ENCODE measurements at regions not wholly inside any gene's neighbourhood (a gene's known extent, or its start where the extent isn't known, plus 50 kb on each side); places are given as distances from the start of the nearest gene placed in this dataset.
A peak's percentile ranks its signal among the peaks of the same experiment; 100 is the strongest.

GRCh38 chr7:51518646-51519045 lies 202.0 kb upstream of the COBL start:
- 76 to 83% (median 82%) methylated on average over 4 of the region's 4 CpGs for WGBS, 3 donors
- FAIRE-seq (no peak), DNase-seq (no peak)
- H3K4me1 ChIP-seq (ENCODE audit: control insufficient read depth in 3 of 3, insufficient read depth in 2 of 3, low read depth in 1 of 3, low read length in 2 of 3): no peaks in the 10 kb centered on the region
- H3K27ac ChIP-seq (ENCODE audit: low read depth in 1 of 3, low read length in 2 of 3): no peak overlapping the region
- no peaks in the 10 kb centered on the region for H3K9me3 ChIP-seq (ENCODE audit: control insufficient read depth in 2 of 2, insufficient read depth in 1 of 2, low read depth in 1 of 2, low read length in 1 of 2)
- H3K36me3 ChIP-seq (ENCODE audit: control insufficient read depth in 3 of 3, insufficient read depth in 2 of 3, low read depth in 1 of 3, low read length in 3 of 3): no peaks in the 10 kb centered on the region
- no peak overlapping the region for H3K4me3 ChIP-seq (ENCODE audit: low read depth in 1 of 3, low read length in 3 of 3)
- H3K27me3 ChIP-seq (ENCODE audit: control insufficient read depth in 3 of 3, insufficient read depth in 3 of 3, low read length in 3 of 3): no peaks in the 10 kb centered on the region

GRCh38 chr7:51517187-51517586 lies 200.6 kb upstream of the COBL start:
- no peak overlapping the region for H3K4me3 ChIP-seq (ENCODE audit: low read depth in 1 of 3, low read length in 3 of 3)
- FAIRE-seq (no peak), DNase-seq (no peak)
- 68 to 74% (median 71%) methylated on average over 4 of the region's 4 CpGs for WGBS, 3 donors
- H3K9me3 ChIP-seq (ENCODE audit: control insufficient read depth in 2 of 2, insufficient read depth in 1 of 2, low read depth in 1 of 2, low read length in 1 of 2): no peaks in the 10 kb centered on the region
- H3K4me1 ChIP-seq (ENCODE audit: control insufficient read depth in 3 of 3, insufficient read depth in 2 of 3, low read depth in 1 of 3, low read length in 2 of 3): no peaks in the 10 kb centered on the region
- H3K36me3 ChIP-seq (ENCODE audit: control insufficient read depth in 3 of 3, insufficient read depth in 2 of 3, low read depth in 1 of 3, low read length in 3 of 3): no peaks in the 10 kb centered on the region
- no peaks in the 10 kb centered on the region for H3K27me3 ChIP-seq (ENCODE audit: control insufficient read depth in 3 of 3, insufficient read depth in 3 of 3, low read length in 3 of 3)
- H3K27ac ChIP-seq (ENCODE audit: low read depth in 1 of 3, low read length in 2 of 3): no peak overlapping the region

GRCh38 chr7:51501620-51502019 lies 185.0 kb upstream of the COBL start:
- FAIRE-seq (no peak), DNase-seq (no peak)
- no peak overlapping the region for H3K4me3 ChIP-seq (ENCODE audit: low read depth in 1 of 3, low read length in 3 of 3)
- no peaks in the 10 kb centered on the region for H3K27me3 ChIP-seq (ENCODE audit: control insufficient read depth in 3 of 3, insufficient read depth in 3 of 3, low read length in 3 of 3)
- H3K27ac ChIP-seq (ENCODE audit: low read depth in 1 of 3, low read length in 2 of 3): no peak overlapping the region
- H3K9me3 ChIP-seq (ENCODE audit: control insufficient read depth in 2 of 2, insufficient read depth in 1 of 2, low read depth in 1 of 2, low read length in 1 of 2): no peaks in the 10 kb centered on the region
- H3K36me3 ChIP-seq (ENCODE audit: control insufficient read depth in 3 of 3, insufficient read depth in 2 of 3, low read depth in 1 of 3, low read length in 3 of 3): no peaks in the 10 kb centered on the region
- no peaks in the 10 kb centered on the region for H3K4me1 ChIP-seq (ENCODE audit: control insufficient read depth in 3 of 3, insufficient read depth in 2 of 3, low read depth in 1 of 3, low read length in 2 of 3)
- WGBS, 3 donors: 74 to 79% (median 78%) methylated on average over 5 of the region's 5 CpGs

GRCh38 chr7:51482976-51483375 lies 166.4 kb upstream of the COBL start:
- Histone ChIP-seq H3K27me3 (ENCODE audit: control insufficient read depth in 3 of 3, insufficient read depth in 3 of 3, low read length in 3 of 3) (no peaks in the 10 kb centered on the region), H3K4me1 (ENCODE audit: control insufficient read depth in 3 of 3, insufficient read depth in 2 of 3, low read depth in 1 of 3, low read length in 2 of 3) (no peaks in the 10 kb centered on the region), H3K4me3 (ENCODE audit: low read depth in 1 of 3, low read length in 3 of 3) (no peak overlapping the region), H3K9me3 (ENCODE audit: control insufficient read depth in 2 of 2, insufficient read depth in 1 of 2, low read depth in 1 of 2, low read length in 1 of 2) (no peaks in the 10 kb centered on the region), H3K36me3 (ENCODE audit: control insufficient read depth in 3 of 3, insufficient read depth in 2 of 3, low read depth in 1 of 3, low read length in 3 of 3) (no peaks in the 10 kb centered on the region), H3K27ac (ENCODE audit: low read depth in 1 of 3, low read length in 2 of 3) (no peak overlapping the region)
- no peak for FAIRE-seq
- DNase-seq: no peak
- 80 to 88% (median 87%) methylated on average over 2 of the region's 2 CpGs for WGBS, 3 donors

GRCh38 chr7:51481421-51481820 lies 164.8 kb upstream of the COBL start:
- 76 to 91% (median 83%) methylated on average over 3 of the region's 3 CpGs for WGBS, 3 donors

GRCh38 chr7:51477819-51478218 lies 161.2 kb upstream of the COBL start:
- Histone ChIP-seq H3K27ac (ENCODE audit: low read depth in 1 of 3, low read length in 2 of 3) (no peak overlapping the region), H3K27me3 (ENCODE audit: control insufficient read depth in 3 of 3, insufficient read depth in 3 of 3, low read length in 3 of 3) (peaks cover 0 to under 1% (median 0%) of the 10 kb centered on the region in 3 donors), H3K9me3 (ENCODE audit: control insufficient read depth in 2 of 2, insufficient read depth in 1 of 2, low read depth in 1 of 2, low read length in 1 of 2) (no peaks in the 10 kb centered on the region), H3K4me3 (ENCODE audit: low read depth in 1 of 3, low read length in 3 of 3) (no peak overlapping the region), H3K4me1 (ENCODE audit: control insufficient read depth in 3 of 3, insufficient read depth in 2 of 3, low read depth in 1 of 3, low read length in 2 of 3) (no peaks in the 10 kb centered on the region), H3K36me3 (ENCODE audit: control insufficient read depth in 3 of 3, insufficient read depth in 2 of 3, low read depth in 1 of 3, low read length in 3 of 3) (no peaks in the 10 kb centered on the region)
- no peak for FAIRE-seq
- DNase-seq: no peak
- 91 to 96% (median 94%) methylated on average over 17 of the region's 17 CpGs for WGBS, 3 donors

More at GRCh38 chr7:51481421-51481820, 164.8 kb upstream of the COBL start:
- H3K27ac ChIP-seq (ENCODE audit: low read depth in 1 of 3, low read length in 2 of 3): no peak overlapping the region
- no peaks in the 10 kb centered on the region for H3K36me3 ChIP-seq (ENCODE audit: control insufficient read depth in 3 of 3, insufficient read depth in 2 of 3, low read depth in 1 of 3, low read length in 3 of 3)
- no peaks in the 10 kb centered on the region for H3K4me1 ChIP-seq (ENCODE audit: control insufficient read depth in 3 of 3, insufficient read depth in 2 of 3, low read depth in 1 of 3, low read length in 2 of 3)
- FAIRE-seq (no peak), DNase-seq (peak in 1 of 2 donors; percentile 2)
- H3K4me3 ChIP-seq (ENCODE audit: low read depth in 1 of 3, low read length in 3 of 3): no peak overlapping the region
- no peaks in the 10 kb centered on the region for H3K9me3 ChIP-seq (ENCODE audit: control insufficient read depth in 2 of 2, insufficient read depth in 1 of 2, low read depth in 1 of 2, low read length in 1 of 2)
- H3K27me3 ChIP-seq (ENCODE audit: control insufficient read depth in 3 of 3, insufficient read depth in 3 of 3, low read length in 3 of 3): no peaks in the 10 kb centered on the region

- Histone ChIP-seq H3K27ac (ENCODE audit: low read depth in 1 of 3, low read length in 2 of 3) (no peak overlapping the region), H3K4me1 (ENCODE audit: control insufficient read depth in 3 of 3, insufficient read depth in 2 of 3, low read depth in 1 of 3, low read length in 2 of 3) (no peaks in the 10 kb centered on the region), H3K36me3 (ENCODE audit: control insufficient read depth in 3 of 3, insufficient read depth in 2 of 3, low read depth in 1 of 3, low read length in 3 of 3) (no peaks in the 10 kb centered on the region), H3K9me3 (ENCODE audit: control insufficient read depth in 2 of 2, insufficient read depth in 1 of 2, low read depth in 1 of 2, low read length in 1 of 2) (no peaks in the 10 kb centered on the region), H3K27me3 (ENCODE audit: control insufficient read depth in 3 of 3, insufficient read depth in 3 of 3, low read length in 3 of 3) (peaks cover 0 to 5% (median 0%) of the 10 kb centered on the region in 3 donors), H3K4me3 (ENCODE audit: low read depth in 1 of 3, low read length in 3 of 3) (no peak overlapping the region)
- DNase-seq (no peak), FAIRE-seq (no peak)
- WGBS, 3 donors: 81 to 89% (median 88%) methylated on average over 8 of the region's 8 CpGs
Measured at GRCh38 chr7:51477323-51477722, 160.7 kb upstream of the COBL start.

GRCh38 chr7:51476026-51476425 lies 159.4 kb upstream of the COBL start:
- Histone ChIP-seq H3K4me1 (ENCODE audit: control insufficient read depth in 3 of 3, insufficient read depth in 2 of 3, low read depth in 1 of 3, low read length in 2 of 3) (no peaks in the 10 kb centered on the region), H3K9me3 (ENCODE audit: control insufficient read depth in 2 of 2, insufficient read depth in 1 of 2, low read depth in 1 of 2, low read length in 1 of 2) (no peaks in the 10 kb centered on the region), H3K4me3 (ENCODE audit: low read depth in 1 of 3, low read length in 3 of 3) (no peak overlapping the region), H3K36me3 (ENCODE audit: control insufficient read depth in 3 of 3, insufficient read depth in 2 of 3, low read depth in 1 of 3, low read length in 3 of 3) (no peaks in the 10 kb centered on the region), H3K27me3 (ENCODE audit: control insufficient read depth in 3 of 3, insufficient read depth in 3 of 3, low read length in 3 of 3) (peaks cover 0 to 16% (median 0%) of the 10 kb centered on the region in 3 donors), H3K27ac (ENCODE audit: low read depth in 1 of 3, low read length in 2 of 3) (no peak overlapping the region)
- WGBS, 3 donors: 86 to 89% (median 89%) methylated on average over 13 of the region's 13 CpGs
- FAIRE-seq: no peak
- no peak for DNase-seq

GRCh38 chr7:51472873-51473272 lies 156.3 kb upstream of the COBL start:
- H3K36me3 ChIP-seq (ENCODE audit: control insufficient read depth in 3 of 3, insufficient read depth in 2 of 3, low read depth in 1 of 3, low read length in 3 of 3): no peaks in the 10 kb centered on the region
- no peaks in the 10 kb centered on the region for H3K4me1 ChIP-seq (ENCODE audit: control insufficient read depth in 3 of 3, insufficient read depth in 2 of 3, low read depth in 1 of 3, low read length in 2 of 3)
- H3K27ac ChIP-seq (ENCODE audit: low read depth in 1 of 3, low read length in 2 of 3): no peak overlapping the region
- no peak overlapping the region for H3K4me3 ChIP-seq (ENCODE audit: low read depth in 1 of 3, low read length in 3 of 3)
- 77 to 86% (median 82%) methylated on average over 6 of the region's 6 CpGs for WGBS, 3 donors
- no peak for FAIRE-seq
- no peak for DNase-seq
- no peaks in the 10 kb centered on the region for H3K9me3 ChIP-seq (ENCODE audit: control insufficient read depth in 2 of 2, insufficient read depth in 1 of 2, low read depth in 1 of 2, low read length in 1 of 2)
- peaks cover 0 to 20% (median 0%) of the 10 kb centered on the region in 3 donors for H3K27me3 ChIP-seq (ENCODE audit: control insufficient read depth in 3 of 3, insufficient read depth in 3 of 3, low read length in 3 of 3)
